ENCODE measurements at regions not wholly inside any gene's neighbourhood (a gene's known extent, or its start where the extent isn't known, plus 50 kb on each side); places are given as distances from the start of the nearest gene placed in this dataset.

- no peak overlapping the region for H3K4me3 ChIP-seq (ENCODE audit: low read depth, low read length)
- DNase-seq (ENCODE audit: low read depth): peak; percentile 12
- no peak for TF ChIP-seq CTCF (conservative IDR thresholded peaks at IDR 0.05; ENCODE audit: low read depth, low read length)
These were observed 760.2 kb downstream of the RAB28 start for GRCh38 chr4:12723849-12724447.

- TF ChIP-seq CTCF (conservative IDR thresholded peaks at IDR 0.05; ENCODE audit: low read depth, low read length): no peak
- DNase-seq (ENCODE audit: low read depth): no peak
- no peak overlapping the region for H3K4me3 ChIP-seq (ENCODE audit: low read depth, low read length)
These were observed 767.2 kb downstream of the RAB28 start for GRCh38 chr4:12716896-12717295.

- no peak for TF ChIP-seq CTCF (conservative IDR thresholded peaks at IDR 0.05; ENCODE audit: low read depth, low read length)
- no peak overlapping the region for H3K4me3 ChIP-seq (ENCODE audit: low read depth, low read length)
- no peak for DNase-seq (ENCODE audit: low read depth)
These were observed 771.3 kb downstream of the RAB28 start for GRCh38 chr4:12712648-12713339.

- no peak for DNase-seq (ENCODE audit: low read depth)
- H3K4me3 ChIP-seq (ENCODE audit: low read depth, low read length): no peak overlapping the region
- no peak for TF ChIP-seq CTCF (conservative IDR thresholded peaks at IDR 0.05; ENCODE audit: low read depth, low read length)
These were observed 776.6 kb downstream of the RAB28 start for GRCh38 chr4:12707381-12708175.

- DNase-seq (ENCODE audit: low read depth): no peak
- no peak overlapping the region for H3K4me3 ChIP-seq (ENCODE audit: low read depth, low read length)
- no peak for TF ChIP-seq CTCF (conservative IDR thresholded peaks at IDR 0.05; ENCODE audit: low read depth, low read length)
These were observed 781.1 kb downstream of the RAB28 start for GRCh38 chr4:12703036-12703435.

- DNase-seq (ENCODE audit: low read depth): no peak
- TF ChIP-seq CTCF (conservative IDR thresholded peaks at IDR 0.05; ENCODE audit: low read depth, low read length): no peak
- no peak overlapping the region for H3K4me3 ChIP-seq (ENCODE audit: low read depth, low read length)
These were observed 782.8 kb downstream of the RAB28 start for GRCh38 chr4:12701384-12701783.
